NOMO-1 treated with dmso at 0.1 percent for 144 hours (cell line): ENCODE measurements at regions not wholly inside any gene's neighbourhood (a gene's known extent, or its start where the extent isn't known, plus 50 kb on each side); places are given as distances from the start of the nearest gene placed in this dataset.

Experiments
- DNase-seq: peaks from one replicate; lab custom pipeline; 2025; ENCODE audit not compliant: unreplicated experiment; lab: John Stamatoyannopoulos, UW

- no peak for DNase-seq
Observed at GRCh38 chr2:76464310-76464709, 753.6 kb upstream of the GCFC2 start.

DNA sequence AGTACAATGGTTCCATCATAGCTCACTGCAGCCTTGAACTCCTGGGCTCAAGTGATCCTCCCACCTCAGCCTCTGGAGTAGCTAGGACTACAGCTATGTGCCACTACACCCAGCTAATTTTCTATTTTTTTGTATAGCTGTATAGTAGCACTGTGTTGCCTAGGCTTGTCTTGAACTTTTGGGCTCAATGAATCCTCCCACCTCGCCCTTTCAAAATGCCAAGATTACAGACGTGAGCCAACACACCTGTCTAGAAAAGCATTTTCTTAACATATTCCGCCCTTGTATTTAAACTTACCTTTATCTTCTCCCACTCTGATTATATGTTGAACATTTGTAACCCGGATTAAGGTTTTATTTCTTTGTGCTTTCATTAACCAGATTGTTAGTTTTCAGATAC is 750.7 kb upstream of the GCFC2 start:
- DNase-seq, result no peak

DNA sequence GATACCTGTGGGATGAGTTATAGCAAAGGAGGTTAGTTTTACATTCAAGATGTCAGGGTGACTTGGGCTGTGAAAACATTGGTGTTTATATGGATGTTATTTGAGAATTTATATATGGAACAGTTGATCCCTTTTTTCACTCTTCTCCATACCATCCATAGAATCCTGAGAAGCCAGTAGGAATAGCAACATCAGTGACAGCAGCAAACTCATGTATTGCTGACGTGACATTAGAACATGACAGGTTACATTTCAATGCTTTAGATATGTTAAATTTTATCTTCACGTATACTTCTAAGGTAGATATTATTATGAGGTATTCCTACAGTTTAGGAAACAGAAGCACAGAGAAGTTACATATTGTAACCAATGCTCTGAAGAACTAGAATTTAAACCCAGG is 745.2 kb upstream of the GCFC2 start:
- DNase-seq, result no peak

DNA sequence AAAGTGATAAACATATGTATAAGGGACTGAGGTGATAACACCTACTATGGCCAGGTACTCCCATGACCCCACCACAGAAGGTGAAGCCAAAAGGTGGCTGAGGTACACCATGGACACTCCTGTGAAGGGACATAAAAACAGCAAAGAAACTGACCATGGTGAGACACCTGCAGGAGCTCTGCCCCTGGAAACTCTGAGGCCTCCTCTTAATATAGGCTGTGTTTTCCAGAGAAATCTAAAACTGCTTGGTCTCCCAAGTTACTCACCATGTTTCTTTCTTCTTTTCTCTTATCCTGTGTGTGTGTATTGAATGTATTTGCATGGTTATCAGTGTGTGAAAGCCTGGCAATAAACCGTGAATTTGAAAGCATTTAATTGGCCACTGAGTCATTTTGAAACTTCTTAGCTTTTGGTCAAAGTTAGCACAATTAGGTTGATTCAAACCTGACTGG is 739.3 kb upstream of the GCFC2 start:
- DNase-seq, result no peak

GRCh38 chr2:76448956-76449355 is 738.2 kb upstream of the GCFC2 start:
- no peak for DNase-seq

DNA sequence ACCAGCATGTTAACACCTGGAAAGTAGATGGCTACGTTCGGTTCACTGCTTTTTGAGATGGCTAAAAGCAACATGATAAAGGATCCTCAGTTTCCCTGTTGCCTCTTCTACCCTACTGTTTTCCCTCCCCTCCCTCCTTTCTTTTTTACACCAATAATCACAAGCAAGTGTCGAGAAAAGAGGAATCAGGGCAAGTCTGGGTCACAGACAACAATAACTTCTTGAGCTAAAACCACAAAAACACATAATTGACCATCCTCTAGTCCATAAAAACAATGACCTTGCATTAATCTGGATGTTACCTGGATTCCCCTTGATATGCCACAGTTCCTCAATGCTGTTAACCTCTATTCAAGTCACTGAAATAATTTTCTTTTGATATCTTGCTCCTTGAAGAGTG is 736.6 kb upstream of the GCFC2 start:
- DNase-seq, result no peak

- no peak for DNase-seq
Observed at GRCh38 chr2:76446872-76447271, 736.2 kb upstream of the GCFC2 start.

GRCh38 chr2:76445880-76446279 is 735.2 kb upstream of the GCFC2 start:
- DNase-seq, result no peak

DNA sequence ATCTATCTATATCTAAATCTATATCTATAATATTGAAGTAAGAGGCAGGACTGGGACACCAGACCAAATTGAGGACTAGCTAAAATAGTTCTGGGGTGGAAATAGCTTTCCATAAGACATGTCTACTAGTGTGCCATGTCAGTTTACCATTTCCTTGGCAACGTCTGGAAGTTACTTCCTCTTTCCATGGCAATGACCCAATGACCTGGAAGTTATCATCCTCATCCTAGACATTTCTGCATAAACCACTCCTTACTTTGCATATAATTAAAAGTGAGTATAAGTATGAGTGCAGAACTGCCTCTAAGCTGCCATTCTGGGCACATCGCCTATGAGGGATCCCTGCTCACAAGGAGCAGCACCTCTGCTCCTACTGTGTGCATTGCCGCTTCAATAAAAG is 734.0 kb upstream of the GCFC2 start:
- no peak for DNase-seq

DNA sequence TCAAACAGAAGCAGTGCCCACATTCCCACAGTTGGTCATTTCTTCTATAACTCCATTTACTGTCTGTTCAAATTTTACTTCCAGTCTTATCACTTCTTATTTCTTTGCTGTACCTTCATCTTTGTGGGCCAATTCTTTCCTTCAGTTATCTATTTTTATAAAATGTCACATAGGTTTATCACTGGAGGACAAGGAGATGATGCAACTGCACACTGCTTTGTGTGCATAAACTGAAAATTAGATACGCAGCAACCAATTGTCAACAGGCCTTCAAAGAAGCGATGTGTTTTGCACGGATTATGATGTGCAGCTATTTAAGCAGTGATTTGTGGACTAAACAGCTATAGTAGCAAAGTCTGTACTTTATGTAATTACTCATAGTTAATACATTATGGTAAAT is 726.8 kb upstream of the GCFC2 start:
- no peak for DNase-seq

- DNase-seq, result no peak
Observed at GRCh38 chr2:76429374-76429773, 718.7 kb upstream of the GCFC2 start.

DNA sequence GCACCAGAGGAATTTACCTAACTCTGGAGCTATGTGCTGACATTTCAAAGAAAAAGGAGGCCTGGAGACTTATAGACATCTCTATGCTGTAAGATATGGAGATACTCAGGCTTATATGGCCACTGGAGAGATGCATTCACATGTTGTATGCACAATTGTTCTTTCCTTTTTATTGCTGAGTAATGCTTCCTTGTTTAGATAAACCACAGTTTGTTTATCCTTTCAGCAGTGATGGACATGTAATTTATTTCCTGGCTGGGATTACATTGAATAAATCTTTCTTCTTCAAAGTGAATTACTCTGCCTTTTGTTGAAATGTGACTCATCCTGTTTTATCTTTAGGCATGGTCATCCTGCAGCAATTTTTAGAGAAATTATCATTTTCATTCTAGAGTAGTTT is 716.7 kb upstream of the GCFC2 start:
- DNase-seq, result no peak

DNA sequence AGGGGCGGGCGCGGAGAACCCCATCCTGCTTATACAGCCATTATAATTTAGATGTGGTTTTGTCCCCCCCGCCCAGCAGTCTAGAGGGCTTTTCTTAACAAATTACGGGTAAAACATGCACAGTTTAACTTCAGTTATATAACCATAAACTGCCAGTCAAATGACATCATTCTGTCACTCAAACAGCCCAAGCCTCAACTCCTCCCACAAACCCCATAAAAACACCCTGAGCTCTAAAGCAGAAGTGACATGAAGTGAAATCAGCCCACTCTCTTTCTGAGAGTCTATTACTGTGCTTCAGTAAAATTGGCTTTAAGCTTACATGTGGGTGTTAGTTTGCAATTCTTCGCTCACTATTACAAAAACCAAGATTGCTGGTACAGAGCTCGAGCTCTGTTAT is 705.1 kb upstream of the GCFC2 start:
- peak; percentile 51 for DNase-seq

- no peak for DNase-seq
Observed at GRCh38 chr2:76413436-76413835, 702.7 kb upstream of the GCFC2 start.

GRCh38 chr2:76406134-76406855 is 695.6 kb upstream of the GCFC2 start:
- no peak for DNase-seq

DNA sequence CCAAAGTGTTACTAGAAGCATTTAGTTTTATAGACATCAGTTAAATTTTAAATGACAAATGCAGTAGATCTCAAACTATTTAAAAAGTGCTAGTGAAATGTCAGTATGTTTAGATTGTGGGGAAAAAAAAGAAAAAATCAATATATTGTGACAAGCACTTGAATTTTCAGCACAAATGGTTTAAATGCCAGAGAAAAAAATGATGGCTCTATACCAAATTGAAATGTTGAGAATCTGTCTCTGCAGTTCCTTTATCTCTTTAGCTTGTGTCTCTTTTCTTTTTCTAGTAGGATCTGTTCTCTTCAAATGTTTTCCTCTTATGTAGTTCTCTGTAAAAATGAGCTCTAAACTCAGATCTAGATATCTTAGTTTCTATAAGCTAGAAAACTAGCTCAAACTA is 682.6 kb upstream of the GCFC2 start:
- DNase-seq, result no peak

DNA sequence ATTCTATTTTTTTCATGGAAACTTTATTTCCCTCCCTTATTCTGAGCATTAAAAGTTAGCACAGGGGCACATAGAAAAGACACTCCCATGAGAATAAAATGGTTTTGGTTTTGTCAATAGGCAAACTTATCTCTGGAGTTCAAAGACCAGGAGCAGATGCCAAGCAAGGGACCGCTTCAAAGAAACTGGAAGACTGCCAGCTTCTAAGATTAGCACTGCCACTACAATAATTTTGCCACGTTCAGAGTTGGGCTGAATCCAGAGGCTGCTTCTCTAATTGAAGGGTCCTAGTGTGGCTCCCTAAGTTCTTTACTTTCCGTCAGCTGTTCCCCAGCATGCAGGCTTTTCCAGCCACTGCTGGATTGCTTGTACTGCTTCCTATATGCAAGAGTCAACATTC is 681.0 kb upstream of the GCFC2 start:
- no peak for DNase-seq

DNA sequence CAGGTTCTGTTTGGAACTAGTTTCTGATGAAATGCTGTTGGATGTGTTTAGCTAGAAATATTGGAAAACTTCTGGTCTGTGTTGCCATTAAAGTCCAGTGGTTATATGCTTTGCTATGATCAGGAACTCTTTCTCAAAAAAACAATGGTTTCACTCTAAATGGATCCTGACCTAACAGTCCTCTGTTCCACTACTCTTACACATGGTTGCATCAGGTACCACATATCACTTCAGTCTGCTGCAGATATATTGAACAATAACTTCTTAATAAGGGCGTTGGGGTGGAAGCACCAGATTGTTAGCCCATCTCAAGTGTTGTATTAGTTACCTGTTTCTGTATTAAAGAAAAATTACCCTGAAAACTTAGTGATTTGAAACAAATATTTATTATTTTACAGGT is 676.6 kb upstream of the GCFC2 start:
- DNase-seq, result no peak

DNA sequence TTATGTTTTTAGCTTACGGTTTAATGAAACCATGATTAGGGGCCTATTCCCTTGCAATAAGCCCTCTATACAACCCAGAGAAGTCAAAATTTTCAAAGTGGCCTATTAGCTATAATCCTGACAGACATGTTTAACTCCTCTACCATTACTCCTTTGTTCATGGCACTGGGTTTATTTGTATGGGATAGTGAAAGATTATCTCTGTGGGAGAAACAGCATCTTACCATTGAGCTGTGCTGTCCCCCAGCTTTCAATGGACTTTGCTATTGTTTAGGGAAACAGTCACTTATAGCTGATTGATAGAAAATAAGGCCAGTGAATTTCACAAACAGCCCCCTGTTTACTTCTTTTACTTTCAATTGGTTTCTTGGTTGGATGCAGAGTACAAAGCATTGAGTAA is 675.2 kb upstream of the GCFC2 start:
- DNase-seq, result no peak

GRCh38 chr2:76381624-76382023 is 670.9 kb upstream of the GCFC2 start:
- DNase-seq, result no peak

- no peak for DNase-seq
Observed at GRCh38 chr2:76378140-76378539, 667.4 kb upstream of the GCFC2 start.

GRCh38 chr2:76341439-76341838 is 630.7 kb upstream of the GCFC2 start:
- DNase-seq, result no peak

- no peak for DNase-seq
Observed at GRCh38 chr2:76332871-76333270, 622.2 kb upstream of the GCFC2 start.
